Heart right ventricle (tissue), 16 donors: ENCODE measurements at regions not wholly inside any gene's neighbourhood (a gene's known extent, or its start where the extent isn't known, plus 50 kb on each side); places are given as distances from the start of the nearest gene placed in this dataset.
"Not testable (repeated sequence)": the region's sequence is repeated elsewhere in the genome, so short reads cannot be mapped to it uniquely, and the experiment has no call there.

Source experiments
- ATAC-seq, 8 donors: fragments of 200-7000 bp; cut with Tn5 transposase; one replicate each; pipeline ENCODE4 v1.9.1; 2020; ENCODE audit warnings: mild to moderate bottlenecking in 8 of 8, moderate library complexity in 8 of 8, moderate number of reproducible peaks in 1 of 8
- DNase-seq, 2 donors: peaks; one replicate each; pipeline ENCODE4 v3.0.0-alpha.2; 2020
- H3K27ac ChIP-seq, 10 donors: fragments of 200-600 bp; sonication (generic) in 2 of 10; one replicate each; pipeline versions ENCODE4 v1.5.0 to v1.8.0; 2020 to 2022; ENCODE audit warnings: mild to moderate bottlenecking in 3 of 10
- H3K27me3 ChIP-seq, 7 donors: fragments of 200-600 bp; one replicate each; pipeline ENCODE4 v1.8.0; 2021 to 2022; ENCODE audit warnings: mild to moderate bottlenecking in 2 of 7
- H3K36me3 ChIP-seq, 9 donors: fragments of 200-600 bp; sonication (generic) in 1 of 9; one replicate each; pipeline versions ENCODE4 v1.5.0 to v1.8.0; 2020 to 2022; ENCODE audit warnings: mild to moderate bottlenecking in 2 of 9
- H3K4me1 ChIP-seq, 9 donors: fragments of 200-600 bp; sonication (generic) in 1 of 9; one replicate each; pipeline versions ENCODE4 v1.5.0 to v1.8.0; 2020 to 2022; ENCODE audit warnings: mild to moderate bottlenecking in 4 of 9
- H3K4me3 ChIP-seq, 10 donors: fragments of 200-600 bp; sonication (generic) in 2 of 10; one replicate each; pipeline versions ENCODE4 v1.5.0 to v1.8.0; 2020 to 2022; ENCODE audit warnings: mild to moderate bottlenecking in 7 of 10, moderate library complexity in 2 of 10
- H3K9me3 ChIP-seq, 11 donors: fragments of 200-600 bp in 10 of 11; sonication (generic) in 2 of 11; one replicate each; pipeline versions ENCODE4 v1.5.0 to v1.8.0; 2013 to 2022; ENCODE audit warnings: mild to moderate bottlenecking in 2 of 11, control low read depth in 1 of 11, moderate library complexity in 1 of 11
- CTCF ChIP-seq, 9 donors: fragments of 200-600 bp; sonication (generic) in 2 of 9; IDR thresholded peaks; one replicate each; pipeline versions ENCODE4 v1.5.0 to v1.8.0; 2021 to 2022; ENCODE audit warnings: antibody characterized with exemption in 9 of 9, mild to moderate bottlenecking in 5 of 9, moderate library complexity in 1 of 9
- WGBS, 2 donors: extraction: QIAGEN DNeasy Blood & Tissue Kit; methylation state at CpG; one replicate each; pipeline ENCODE4 v1.1.7; 2013; ENCODE audit warnings: inconsistent platforms in 1 of 2; 5-methylcytosine and 5-hydroxymethylcytosine counted together
- intact Hi-C, 10 donors: fragments of 100-400 bp; cut with DNase I; formaldehyde crosslinking; loops; one replicate each; pipeline versions ENCODE4 v1.11.1 to v1.14.2; 2022
- donor health status: Arrhythmogenic right ventricular cardiomyopathy.
- donor health status: ischemic (EF 13 %, LVEDD 7.1; RV severe dilation, severe dysfunction).
- donor health status: healthy with polysubstance abuse.
- donor health status: DM: no; HTN: yes; CAD: no.
- donor health status: DM: no; HTN: no; CAD: no.
- donor health status: ischemic (EF 25% LVEDD 6.9; RV normal size, moderate dysfunction).
- donor health status: ischemic (EF 25% LVEDD 5.7; RV mildly dilated, moderate dysfunction).
- donor health status: healthy.
- donor health status: DM: yes; HTN: yes; CAD: no.
- donor health status: Ischemic cardiomyopathy.
- donor health status: ischemic (EF 35%, LVEDD 5.7; RV mildly dilated, moderate dysfunction).
- donor health status: nonischemic (EF 11% LVEDD 7.7; RV severe dilation, severe dysfunction).
- donor health status: DM: yes; HTN: yes; CAD: no.
- donor health status: PGD.
- donor health status: ischemic (EF 29% LVEDD 5.4; RV normal size, mild dysfunction).
- donor health status: nonischemic (EF 23%, LVEDD 6.1; RV moderate dilation, normal function).

GRCh38 chr5:17852111-17852510 lies 217.9 kb downstream of the TAF11L14 start:
- no peaks in the 10 kb centered on the region for H3K4me1 ChIP-seq
- TF ChIP-seq CTCF (IDR thresholded peaks at IDR 0.05): no peak
- no peaks in the 10 kb centered on the region for H3K9me3 ChIP-seq
- no peak overlapping the region for H3K27ac ChIP-seq
- intact Hi-C loops: no loop called here
- H3K4me3 ChIP-seq: no peak overlapping the region
- DNase-seq (no peak), ATAC-seq (no peak)
- H3K36me3 ChIP-seq: no peaks in the 10 kb centered on the region
- no peaks in the 10 kb centered on the region for H3K27me3 ChIP-seq

- intact Hi-C loops: no loop called here
Observed at GRCh38 chr5:17852740-17853139, 218.5 kb downstream of the TAF11L14 start.

GRCh38 chr5:17854901-17855300 lies 220.6 kb downstream of the TAF11L14 start:
- ATAC-seq (no peak), DNase-seq (no peak)
- Histone ChIP-seq H3K9me3 (peaks cover 0 to 6% (median 0%) of the 10 kb centered on the region in 11 donors), H3K27me3 (no peaks in the 10 kb centered on the region), H3K4me1 (no peaks in the 10 kb centered on the region), H3K36me3 (no peaks in the 10 kb centered on the region), H3K27ac (no peak overlapping the region), H3K4me3 (no peak overlapping the region)
- TF ChIP-seq CTCF (IDR thresholded peaks at IDR 0.05): no peak
- intact Hi-C loops: no loop called here

More at GRCh38 chr5:17852740-17853139, 218.5 kb downstream of the TAF11L14 start:
- Histone ChIP-seq H3K36me3 (no peaks in the 10 kb centered on the region), H3K4me3 (no peak overlapping the region), H3K9me3 (no peaks in the 10 kb centered on the region), H3K27ac (no peak overlapping the region), H3K4me1 (no peaks in the 10 kb centered on the region), H3K27me3 (no peaks in the 10 kb centered on the region)
- DNase-seq (no peak), ATAC-seq (no peak)
- no peak for TF ChIP-seq CTCF (IDR thresholded peaks at IDR 0.05)
- WGBS, 2 donors: 62 to 68% methylated on average over 3 of the region's 3 CpGs

GRCh38 chr5:17860660-17861315 lies 226.5 kb downstream of the TAF11L14 start:
- no peak for TF ChIP-seq CTCF (IDR thresholded peaks at IDR 0.05)
- H3K27me3 ChIP-seq: no peaks in the 10 kb centered on the region
- H3K9me3 ChIP-seq: peaks cover 0 to 30% (median 0%) of the 10 kb centered on the region in 11 donors
- H3K4me1 ChIP-seq: no peaks in the 10 kb centered on the region
- WGBS, 2 donors: 96 to 98% methylated on average over 2 of the region's 2 CpGs
- H3K36me3 ChIP-seq: no peaks in the 10 kb centered on the region
- intact Hi-C loops: no loop called here
- DNase-seq (no peak), ATAC-seq (no peak)
- no peak overlapping the region for H3K4me3 ChIP-seq
- no peak overlapping the region for H3K27ac ChIP-seq

GRCh38 chr5:17864903-17865302 lies 230.6 kb downstream of the TAF11L14 start:
- ATAC-seq, intact Hi-C loops: not testable (repeated sequence)

GRCh38 chr5:17865966-17866365 lies 231.7 kb downstream of the TAF11L14 start:
- DNase-seq, H3K4me3 ChIP-seq, H3K4me1 ChIP-seq, ATAC-seq, H3K27me3 ChIP-seq, intact Hi-C loops, H3K36me3 ChIP-seq, H3K27ac ChIP-seq: not testable (repeated sequence)
- 80 to 90% methylated on average over 1 of the region's 1 CpG for WGBS, 2 donors
- H3K9me3 ChIP-seq: peaks cover 0 to 61% (median 8%) of the 10 kb centered on the region in 11 donors

More at GRCh38 chr5:17864903-17865302, 230.6 kb downstream of the TAF11L14 start:
- H3K36me3 ChIP-seq, H3K27ac ChIP-seq, DNase-seq, H3K4me1 ChIP-seq, H3K4me3 ChIP-seq, H3K27me3 ChIP-seq: not testable (repeated sequence)
- peaks cover 0 to 55% (median 8%) of the 10 kb centered on the region in 11 donors for H3K9me3 ChIP-seq
- WGBS, 2 donors: 46 to 62% methylated on average over 2 of the region's 2 CpGs
